Liver (tissue), 8 donors: ENCODE measurements at regions not wholly inside any gene's neighbourhood (a gene's known extent, or its start where the extent isn't known, plus 50 kb on each side); places are given as distances from the start of the nearest gene placed in this dataset.
A peak's percentile ranks its signal among the peaks of the same experiment; 100 is the strongest.

Experiments
- DNase-seq: peaks from one replicate; pipeline ENCODE4 v3.0.0-alpha.2; 2017; ENCODE audit warnings: low spot score
- H3K27ac ChIP-seq, 2 donors: one replicate each; pipeline ENCODE4 v1.7.0; 2013; ENCODE audit warnings: inconsistent platforms in 2 of 2, low read length in 2 of 2, control low read depth in 1 of 2, low read depth in 1 of 2, mild to moderate bottlenecking in 1 of 2
- H3K27me3 ChIP-seq, 4 donors: one replicate each; pipeline versions ENCODE4 v1.6.1 to v1.7.0; 2013; ENCODE audit warnings: low read length in 3 of 4, inconsistent platforms in 1 of 4, mild to moderate bottlenecking in 1 of 4, moderate library complexity in 1 of 4; ENCODE audit not compliant: control insufficient read depth in 4 of 4, insufficient read depth in 4 of 4
- H3K36me3 ChIP-seq, 4 donors: one replicate each; pipeline versions ENCODE4 v1.6.1 to v1.7.0; 2013; ENCODE audit warnings: low read length in 3 of 4, mild to moderate bottlenecking in 3 of 4, low read depth in 1 of 4, moderate library complexity in 1 of 4; ENCODE audit not compliant: control insufficient read depth in 4 of 4, insufficient read depth in 3 of 4
- H3K4me1 ChIP-seq, 4 donors: one replicate each; pipeline versions ENCODE4 v1.6.1 to v1.7.0; 2013; ENCODE audit warnings: low read length in 3 of 4, mild to moderate bottlenecking in 3 of 4, moderate library complexity in 1 of 4; ENCODE audit not compliant: control insufficient read depth in 4 of 4, insufficient read depth in 4 of 4
- H3K4me3 ChIP-seq, 3 donors: one replicate each; pipeline versions ENCODE4 v1.6.1 to v1.7.0; 2013; ENCODE audit warnings: low read length in 3 of 3, control low read depth in 1 of 3, low read depth in 1 of 3, mild to moderate bottlenecking in 1 of 3
- H3K9ac ChIP-seq, 2 donors: one replicate each; pipeline ENCODE4 v1.7.0; 2013; ENCODE audit warnings: low read length in 2 of 2, mild to moderate bottlenecking in 2 of 2, moderate library complexity in 2 of 2, control low read depth in 1 of 2, low read depth in 1 of 2
- H3K9me3 ChIP-seq, 4 donors: one replicate each; pipeline versions ENCODE4 v1.6.1 to v1.7.0; 2013; ENCODE audit warnings: low read length in 3 of 4; ENCODE audit not compliant: control insufficient read depth in 4 of 4
- FOXA2 ChIP-seq: IDR thresholded peaks from 2 replicates; pipeline ENCODE4 v1.6.1; 2016; ENCODE audit warnings: antibody characterized with exemption
- GABPA ChIP-seq, 2 donors: IDR thresholded peaks in 1 of 2; conservative IDR thresholded peaks in 1 of 2; 2 replicates each; pipeline ENCODE4 v1.6.1; 2016; ENCODE audit warnings: antibody characterized with exemption in 2 of 2, mild to moderate bottlenecking in 1 of 2, moderate library complexity in 1 of 2
- HNF4A ChIP-seq, 2 donors: conservative IDR thresholded peaks; 2 replicates each; pipeline ENCODE4 v1.6.1; 2016; ENCODE audit warnings: antibody characterized with exemption in 2 of 2, mild to moderate bottlenecking in 2 of 2
- HNF4G ChIP-seq: IDR thresholded peaks from 2 replicates; pipeline ENCODE4 v1.6.1; 2016; ENCODE audit warnings: antibody characterized with exemption
- JUND ChIP-seq, 2 donors: IDR thresholded peaks; 2 replicates each; pipeline ENCODE4 v1.6.1; 2016; ENCODE audit warnings: antibody characterized with exemption in 2 of 2
- MAX ChIP-seq: IDR thresholded peaks from 2 replicates; pipeline ENCODE4 v1.6.1; 2016; ENCODE audit warnings: antibody characterized with exemption
- NR2F2 ChIP-seq: IDR thresholded peaks from 2 replicates; pipeline ENCODE4 v1.6.1; 2016; ENCODE audit warnings: antibody characterized with exemption
- RAD21 ChIP-seq, 2 donors: IDR thresholded peaks; 2 replicates each; pipeline ENCODE4 v1.6.1; 2016; ENCODE audit warnings: antibody characterized with exemption in 2 of 2, mild to moderate bottlenecking in 2 of 2
- RXRA ChIP-seq, 2 donors: IDR thresholded peaks; 2 replicates each; pipeline ENCODE4 v1.6.1; 2017 to 2018; ENCODE audit warnings: antibody characterized with exemption in 2 of 2, mild to moderate bottlenecking in 1 of 2
- SP1 ChIP-seq: IDR thresholded peaks from 2 replicates; pipeline ENCODE4 v1.6.1; 2018; ENCODE audit warnings: antibody characterized with exemption, mild to moderate bottlenecking
- TAF1 ChIP-seq: conservative IDR thresholded peaks from 2 replicates; pipeline ENCODE4 v1.6.1; 2016; ENCODE audit warnings: antibody characterized with exemption, mild to moderate bottlenecking
- YY1 ChIP-seq: IDR thresholded peaks from 2 replicates; pipeline ENCODE4 v1.6.1; 2016; ENCODE audit warnings: antibody characterized with exemption, mild to moderate bottlenecking
- ZBTB33 ChIP-seq: IDR thresholded peaks from 2 replicates; pipeline ENCODE4 v1.6.1; 2016; ENCODE audit warnings: antibody characterized with exemption
- WGBS: extraction: QIAGEN DNeasy Blood & Tissue Kit; methylation state at CpG from one replicate; pipeline ENCODE4 v1.1.7; 2013; 5-methylcytosine and 5-hydroxymethylcytosine counted together
- TF ChIP-seq, protein P1 (sequence below): fragments of 150-350 bp; IDR thresholded peaks from 2 replicates; pipeline ENCODE4 v1.5.1; 2017; ENCODE audit warnings: improper control_type of control experiment, low read depth, low read length; ENCODE audit not compliant: missing input control
- TF ChIP-seq, protein P2 (sequence below): IDR thresholded peaks from 2 replicates; pipeline ENCODE4 v1.6.1; 2016; ENCODE audit warnings: antibody characterized with exemption, mild to moderate bottlenecking
- donor health status: healthy.
- donor health status: healthy.
- donor health status: healthy.
- donor health status: healthy.
- donor health status: healthy.

- no peaks in the 10 kb centered on the region for H3K9me3 ChIP-seq
- no peak overlapping the region for H3K9ac ChIP-seq
- WGBS: 36% methylated on average over 9 of the region's 9 CpGs
- peaks cover 10 to 28% (median 22%) of the 10 kb centered on the region in 4 donors for H3K4me1 ChIP-seq
- no peak overlapping the region for H3K4me3 ChIP-seq
- TF ChIP-seq RXRA (IDR thresholded peaks at IDR 0.05) (peak; percentile 63 to 82), SP1 (peak; percentile 83), NR2F2 (no peak), YY1 (peak; percentile 26), JUND (IDR thresholded peaks at IDR 0.05) (peak in 1 of 2 donors; percentile 50), HNF4G (peak; percentile 91), RAD21 (IDR thresholded peaks at IDR 0.05) (peak; percentile 32 to 62), HNF4A (conservative IDR thresholded peaks at IDR 0.05) (peak; percentile 94 to 97), FOXA2 (no peak), MAX (peak; percentile 43), TAF1 (no peak)
- TF ChIP-seq, protein P1, sequence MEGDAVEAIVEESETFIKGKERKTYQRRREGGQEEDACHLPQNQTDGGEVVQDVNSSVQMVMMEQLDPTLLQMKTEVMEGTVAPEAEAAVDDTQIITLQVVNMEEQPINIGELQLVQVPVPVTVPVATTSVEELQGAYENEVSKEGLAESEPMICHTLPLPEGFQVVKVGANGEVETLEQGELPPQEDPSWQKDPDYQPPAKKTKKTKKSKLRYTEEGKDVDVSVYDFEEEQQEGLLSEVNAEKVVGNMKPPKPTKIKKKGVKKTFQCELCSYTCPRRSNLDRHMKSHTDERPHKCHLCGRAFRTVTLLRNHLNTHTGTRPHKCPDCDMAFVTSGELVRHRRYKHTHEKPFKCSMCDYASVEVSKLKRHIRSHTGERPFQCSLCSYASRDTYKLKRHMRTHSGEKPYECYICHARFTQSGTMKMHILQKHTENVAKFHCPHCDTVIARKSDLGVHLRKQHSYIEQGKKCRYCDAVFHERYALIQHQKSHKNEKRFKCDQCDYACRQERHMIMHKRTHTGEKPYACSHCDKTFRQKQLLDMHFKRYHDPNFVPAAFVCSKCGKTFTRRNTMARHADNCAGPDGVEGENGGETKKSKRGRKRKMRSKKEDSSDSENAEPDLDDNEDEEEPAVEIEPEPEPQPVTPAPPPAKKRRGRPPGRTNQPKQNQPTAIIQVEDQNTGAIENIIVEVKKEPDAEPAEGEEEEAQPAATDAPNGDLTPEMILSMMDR: no peak
- TF ChIP-seq, protein P2, sequence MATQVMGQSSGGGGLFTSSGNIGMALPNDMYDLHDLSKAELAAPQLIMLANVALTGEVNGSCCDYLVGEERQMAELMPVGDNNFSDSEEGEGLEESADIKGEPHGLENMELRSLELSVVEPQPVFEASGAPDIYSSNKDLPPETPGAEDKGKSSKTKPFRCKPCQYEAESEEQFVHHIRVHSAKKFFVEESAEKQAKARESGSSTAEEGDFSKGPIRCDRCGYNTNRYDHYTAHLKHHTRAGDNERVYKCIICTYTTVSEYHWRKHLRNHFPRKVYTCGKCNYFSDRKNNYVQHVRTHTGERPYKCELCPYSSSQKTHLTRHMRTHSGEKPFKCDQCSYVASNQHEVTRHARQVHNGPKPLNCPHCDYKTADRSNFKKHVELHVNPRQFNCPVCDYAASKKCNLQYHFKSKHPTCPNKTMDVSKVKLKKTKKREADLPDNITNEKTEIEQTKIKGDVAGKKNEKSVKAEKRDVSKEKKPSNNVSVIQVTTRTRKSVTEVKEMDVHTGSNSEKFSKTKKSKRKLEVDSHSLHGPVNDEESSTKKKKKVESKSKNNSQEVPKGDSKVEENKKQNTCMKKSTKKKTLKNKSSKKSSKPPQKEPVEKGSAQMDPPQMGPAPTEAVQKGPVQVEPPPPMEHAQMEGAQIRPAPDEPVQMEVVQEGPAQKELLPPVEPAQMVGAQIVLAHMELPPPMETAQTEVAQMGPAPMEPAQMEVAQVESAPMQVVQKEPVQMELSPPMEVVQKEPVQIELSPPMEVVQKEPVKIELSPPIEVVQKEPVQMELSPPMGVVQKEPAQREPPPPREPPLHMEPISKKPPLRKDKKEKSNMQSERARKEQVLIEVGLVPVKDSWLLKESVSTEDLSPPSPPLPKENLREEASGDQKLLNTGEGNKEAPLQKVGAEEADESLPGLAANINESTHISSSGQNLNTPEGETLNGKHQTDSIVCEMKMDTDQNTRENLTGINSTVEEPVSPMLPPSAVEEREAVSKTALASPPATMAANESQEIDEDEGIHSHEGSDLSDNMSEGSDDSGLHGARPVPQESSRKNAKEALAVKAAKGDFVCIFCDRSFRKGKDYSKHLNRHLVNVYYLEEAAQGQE: peak; percentile 67
- no peak for DNase-seq
- no peaks in the 10 kb centered on the region for H3K27me3 ChIP-seq
- peak overlapping the region in 1 of 2 donors; percentile 20 for H3K27ac ChIP-seq
- no peaks in the 10 kb centered on the region for H3K36me3 ChIP-seq
Measured at GRCh38 chr3:10599444-10599843, 94.1 kb upstream of the ATP2B2 start.

- H3K9ac ChIP-seq: no peak overlapping the region
- H3K27me3 ChIP-seq: no peaks in the 10 kb centered on the region
- 55% methylated on average over 8 of the region's 8 CpGs for WGBS
- TF ChIP-seq ZBTB33 (no peak), RXRA (IDR thresholded peaks at IDR 0.05) (no peak), HNF4G (no peak), SP1 (no peak), GABPA (IDR thresholded peaks at IDR 0.05 in 1 of 2, conservative IDR thresholded peaks at IDR 0.05 in 1 of 2) (no peak), MAX (no peak)
- H3K9me3 ChIP-seq: no peaks in the 10 kb centered on the region
- no peak for DNase-seq
- H3K4me1 ChIP-seq: peaks cover 10 to 28% (median 22%) of the 10 kb centered on the region in 4 donors
- H3K4me3 ChIP-seq: no peak overlapping the region
- no peak overlapping the region for H3K27ac ChIP-seq
- no peaks in the 10 kb centered on the region for H3K36me3 ChIP-seq
Measured at GRCh38 chr3:10600296-10600714, 94.9 kb upstream of the ATP2B2 start.
